Endodermal cell (in vitro differentiated cells): ENCODE measurements at regions not wholly inside any gene's neighbourhood (a gene's known extent, or its start where the extent isn't known, plus 50 kb on each side); places are given as distances from the start of the nearest gene placed in this dataset.

Source experiments
- DNase-seq: peaks from one replicate; pipeline ENCODE4 v3.0.0-alpha.2; 2017
- H3K27ac ChIP-seq: 2 replicates; pipeline ENCODE4 v1.5.1; 2013; ENCODE audit warnings: mild to moderate bottlenecking, low read depth, low read length, moderate library complexity
- H3K27me3 ChIP-seq: 2 replicates; pipeline ENCODE4 v1.6.1; 2013; ENCODE audit warnings: mild to moderate bottlenecking, low read length, moderate library complexity; ENCODE audit not compliant: insufficient read depth, control insufficient read depth, poor library complexity, severe bottlenecking
- H3K36me3 ChIP-seq: 2 replicates; pipeline ENCODE4 v1.7.0; 2013; ENCODE audit warnings: mild to moderate bottlenecking, low read length, moderate library complexity; ENCODE audit not compliant: control insufficient read depth, insufficient read depth
- H3K4me1 ChIP-seq: one replicate; pipeline ENCODE4 v1.7.0; 2013; ENCODE audit warnings: low read length; ENCODE audit not compliant: control insufficient read depth, insufficient read depth
- H3K4me3 ChIP-seq: 2 replicates; pipeline ENCODE4 v1.5.1; 2013; ENCODE audit warnings: mild to moderate bottlenecking, low read length, moderate library complexity
- H3K9ac ChIP-seq: 2 replicates; pipeline ENCODE4 v1.6.1; 2013; ENCODE audit warnings: mild to moderate bottlenecking, low read length, moderate library complexity; ENCODE audit not compliant: poor library complexity, severe bottlenecking; ENCODE audit errors: extremely low read depth
- H3K9me3 ChIP-seq: 2 replicates; pipeline ENCODE4 v1.6.1; 2013; ENCODE audit warnings: mild to moderate bottlenecking, low read length, moderate library complexity; ENCODE audit not compliant: control insufficient read depth
- H3K27ac Mint-ChIP-seq: 2 replicates; pipeline ENCODE4 v1.8.0; 2020; ENCODE audit warnings: mixed read lengths
- H3K27me3 Mint-ChIP-seq: 2 replicates; pipeline ENCODE4 v1.8.0; 2021; ENCODE audit warnings: mild to moderate bottlenecking, mixed read lengths; ENCODE audit not compliant: insufficient read depth
- H3K36me3 Mint-ChIP-seq: 2 replicates; pipeline ENCODE4 v1.8.0; 2020; ENCODE audit warnings: low read depth, mixed read lengths
- H3K4me1 Mint-ChIP-seq: 2 replicates; pipeline ENCODE4 v1.8.0; 2020; ENCODE audit warnings: mixed read lengths
- H3K4me3 Mint-ChIP-seq: 2 replicates; pipeline ENCODE4 v1.8.0; 2020; ENCODE audit warnings: mild to moderate bottlenecking, moderate library complexity, mixed read lengths
- H3K9me3 Mint-ChIP-seq: 2 replicates; pipeline ENCODE4 v1.8.0; 2020; ENCODE audit warnings: mild to moderate bottlenecking, mixed read lengths
- CTCF ChIP-seq: fragments of 200-600 bp; sonication (generic); conservative IDR thresholded peaks from 2 replicates; pipeline ENCODE4 v1.5.0; 2021; ENCODE audit warnings: antibody characterized with exemption, mild to moderate bottlenecking
- WGBS, 2 experiments: methylation state at CpG; one replicate each; pipeline versions ENCODE4 v1.1.5 to v1.1.7; 2013; ENCODE audit warnings: missing lambda C conversion rate in 2 of 2, mixed read lengths in 1 of 2; ENCODE audit not compliant: insufficient coverage in 1 of 2, insufficient read length in 1 of 2; 5-methylcytosine and 5-hydroxymethylcytosine counted together

GRCh38 chr20:12573442-12573841 lies 435.3 kb upstream of the SPTLC3 start:
- 61 to 83% methylated on average over 4 of the region's 4 CpGs for WGBS, 2 experiments
- DNase-seq = no peak
- TF ChIP-seq CTCF = no peak

GRCh38 chr20:12575352-12576095 lies 433.2 kb upstream of the SPTLC3 start:
- no peaks in the 10 kb centered on the region for H3K36me3 ChIP-seq
- H3K4me1 ChIP-seq = no peaks in the 10 kb centered on the region
- H3K27ac Mint-ChIP-seq = no peak overlapping the region
- no peaks in the 10 kb centered on the region for H3K27me3 Mint-ChIP-seq
- no peaks in the 10 kb centered on the region for H3K9me3 ChIP-seq
- H3K4me3 Mint-ChIP-seq = no peak overlapping the region
- TF ChIP-seq CTCF = no peak
- H3K27ac ChIP-seq = no peak overlapping the region
- no peaks in the 10 kb centered on the region for H3K36me3 Mint-ChIP-seq
- H3K4me1 Mint-ChIP-seq = peaks cover 18% of the 10 kb centered on the region
- WGBS, 2 experiments = 91 to 100% methylated on average over 1 to 4 of the region's 4 CpGs
- no peak overlapping the region for H3K4me3 ChIP-seq
- H3K9me3 Mint-ChIP-seq = no peaks in the 10 kb centered on the region
- H3K27me3 ChIP-seq = no peaks in the 10 kb centered on the region
- no peak overlapping the region for H3K9ac ChIP-seq
- DNase-seq = no peak

More at GRCh38 chr20:12573442-12573841, 435.3 kb upstream of the SPTLC3 start:
- Histone ChIP-seq H3K4me3 (no peak overlapping the region), H3K9ac (no peak overlapping the region), H3K27me3 (no peaks in the 10 kb centered on the region), H3K9me3 (no peaks in the 10 kb centered on the region), H3K4me1 (no peaks in the 10 kb centered on the region), H3K36me3 (no peaks in the 10 kb centered on the region), H3K27ac (no peak overlapping the region)
- Mint-ChIP-seq H3K36me3 (no peaks in the 10 kb centered on the region), H3K4me1 (peaks cover 19% of the 10 kb centered on the region), H3K27me3 (no peaks in the 10 kb centered on the region), H3K9me3 (no peaks in the 10 kb centered on the region), H3K27ac (no peak overlapping the region), H3K4me3 (no peak overlapping the region)

DNA sequence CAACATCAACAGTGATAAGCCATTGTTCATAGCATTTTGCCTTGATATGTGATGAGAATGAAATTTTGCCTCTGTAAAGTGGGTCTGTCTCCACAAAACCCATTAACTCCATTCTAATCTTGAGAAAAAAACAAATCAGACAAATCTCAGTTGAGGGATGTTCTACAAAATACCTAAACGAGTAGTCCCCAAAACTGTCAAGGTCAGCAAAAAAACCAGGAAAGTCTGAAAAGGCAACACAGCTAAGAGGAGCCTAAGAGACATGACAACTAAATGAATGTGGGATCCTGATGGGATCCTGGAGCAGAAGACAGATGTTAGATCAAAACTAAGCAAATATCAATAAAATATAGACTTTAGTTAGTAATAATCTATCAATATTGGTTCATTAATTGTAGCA lies 431.6 kb upstream of the SPTLC3 start:
- Mint-ChIP-seq H3K9me3 (peaks cover 6% of the 10 kb centered on the region), H3K4me1 (peaks cover 12% of the 10 kb centered on the region), H3K27me3 (no peaks in the 10 kb centered on the region), H3K27ac (no peak overlapping the region), H3K36me3 (no peaks in the 10 kb centered on the region), H3K4me3 (no peak overlapping the region)
- Histone ChIP-seq H3K9ac (no peak overlapping the region), H3K4me1 (no peaks in the 10 kb centered on the region), H3K27me3 (no peaks in the 10 kb centered on the region), H3K9me3 (peaks cover 8% of the 10 kb centered on the region), H3K36me3 (no peaks in the 10 kb centered on the region), H3K27ac (no peak overlapping the region), H3K4me3 (no peak overlapping the region)
- WGBS, 2 experiments = 97 to 100% methylated on average over 1 of the region's 1 CpG
- no peak for TF ChIP-seq CTCF
- no peak for DNase-seq
